Middle frontal gyrus (tissue), 1 donor: ENCODE measurements at regions not wholly inside any gene's neighbourhood (a gene's known extent, or its start where the extent isn't known, plus 50 kb on each side); places are given as distances from the start of the nearest gene placed in this dataset.
"Not testable (repeated sequence)": the region's sequence is repeated elsewhere in the genome, so short reads cannot be mapped to it uniquely, and the experiment has no call there.

Source experiments
- DNase-seq: peaks from one replicate; pipeline ENCODE4 v3.0.0-alpha.2; 2015; ENCODE audit warnings: low spot score; ENCODE audit errors: extremely low spot score

DNA sequence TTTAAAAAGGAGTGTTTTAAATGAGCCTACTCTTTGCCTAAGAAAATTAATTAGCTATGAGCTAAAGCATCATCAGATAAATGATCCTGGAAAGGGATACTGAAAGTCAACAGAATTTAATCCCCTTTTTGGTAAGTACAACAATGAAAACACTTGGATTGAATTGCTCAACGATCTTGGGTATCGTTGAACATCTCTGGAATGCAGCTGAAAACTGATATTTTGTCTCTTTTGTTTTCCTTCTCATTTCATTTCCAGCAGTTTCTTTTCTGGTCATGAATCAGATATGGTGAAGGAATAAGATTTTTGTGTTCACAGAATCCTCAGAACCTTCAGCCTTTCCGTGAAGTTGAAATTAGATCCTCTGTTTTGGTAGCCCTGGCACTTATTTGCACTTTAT is 771.2 kb downstream of the FSCB start:
- no peak for DNase-seq

DNA sequence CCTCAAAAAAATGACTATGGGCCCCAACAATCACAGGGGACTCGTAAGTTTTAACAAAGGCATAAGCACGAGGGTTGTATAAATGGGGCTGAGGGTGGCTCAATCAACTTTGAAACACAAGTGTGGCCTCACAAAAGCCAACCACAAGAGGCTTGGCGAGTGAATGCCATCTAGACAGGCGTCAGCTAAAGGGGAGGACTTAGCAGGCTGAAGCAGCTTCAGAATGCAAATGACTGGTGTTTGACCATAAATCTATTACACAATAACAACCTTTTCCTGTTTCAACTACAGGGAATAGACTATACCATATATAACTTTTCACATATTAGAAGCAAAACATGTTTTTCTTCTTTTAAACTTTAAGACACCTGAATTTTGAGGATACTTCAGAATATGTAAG is 777.9 kb downstream of the FSCB start:
- no peak for DNase-seq

DNA sequence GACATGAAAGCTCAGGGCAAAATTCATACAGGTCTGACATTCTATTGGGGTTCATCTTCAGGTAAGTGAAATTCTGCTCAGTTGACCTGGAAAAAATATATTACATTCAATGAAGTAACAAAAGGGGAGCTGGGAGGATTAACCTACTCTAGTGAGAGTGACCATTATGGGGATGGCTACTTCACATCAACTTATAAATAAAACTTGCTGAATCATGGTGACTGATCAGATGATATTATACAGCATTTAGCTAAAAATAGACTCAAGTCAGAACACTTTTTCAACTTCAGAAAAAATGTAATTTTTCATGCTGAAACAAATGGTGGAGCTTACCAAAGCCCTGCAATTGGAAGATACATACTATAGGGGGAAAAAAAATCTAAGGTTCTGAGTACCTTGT is 800.2 kb downstream of the FSCB start:
- no peak for DNase-seq

DNA sequence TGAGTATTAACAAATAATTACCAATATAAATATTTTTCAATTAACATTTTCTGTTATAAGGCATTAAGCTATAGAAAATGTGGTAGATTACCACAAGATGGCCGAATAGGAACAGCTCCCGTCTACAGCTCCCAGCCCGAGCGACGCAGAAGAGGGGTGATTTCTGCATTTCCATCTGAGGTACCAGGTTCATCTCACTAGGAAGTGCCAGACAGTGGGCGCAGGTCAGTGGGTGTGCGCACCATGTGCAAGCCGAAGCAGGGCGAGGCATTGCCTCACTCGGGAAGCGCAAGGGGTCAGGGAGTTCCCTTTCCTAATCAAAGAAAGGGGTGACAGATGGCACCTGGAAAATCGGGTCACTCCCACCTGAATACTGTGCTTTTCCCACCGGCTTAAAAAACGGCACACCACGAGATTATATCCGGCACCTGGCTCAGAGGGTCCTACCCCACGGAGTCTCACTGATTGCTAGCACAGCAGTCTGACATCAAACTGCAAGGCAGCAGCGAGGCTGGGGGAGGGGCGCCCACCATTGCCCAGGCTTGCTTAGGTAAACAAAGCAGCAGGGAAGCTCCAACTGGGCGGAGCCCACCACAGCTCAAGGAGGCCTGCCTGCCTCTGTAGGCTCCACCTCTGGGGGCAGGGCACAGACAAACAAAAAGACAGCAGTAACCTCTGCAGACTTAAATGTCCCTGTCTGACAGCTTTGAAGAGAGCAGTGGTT is 808.4 kb downstream of the FSCB start:
- DNase-seq, result not testable (repeated sequence)

DNA sequence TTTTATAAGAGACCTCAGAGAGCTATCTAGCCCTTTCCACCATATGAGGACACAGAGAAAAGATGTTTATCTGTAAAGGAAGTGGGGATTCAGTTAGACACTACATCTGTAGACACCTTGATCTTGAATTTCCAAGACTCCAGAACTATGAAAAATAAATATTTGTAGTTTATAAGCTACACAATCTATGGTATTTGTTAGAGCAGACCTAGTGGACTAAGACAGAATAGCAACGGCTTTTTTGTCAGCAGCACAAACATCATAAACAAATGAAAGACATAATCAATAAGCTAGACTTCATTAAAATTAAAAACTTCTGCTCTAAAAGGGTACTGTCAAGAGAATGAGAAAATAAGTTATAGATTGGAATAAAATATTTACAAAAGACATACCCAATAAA is 810.1 kb downstream of the FSCB start:
- DNase-seq, result no peak

DNA sequence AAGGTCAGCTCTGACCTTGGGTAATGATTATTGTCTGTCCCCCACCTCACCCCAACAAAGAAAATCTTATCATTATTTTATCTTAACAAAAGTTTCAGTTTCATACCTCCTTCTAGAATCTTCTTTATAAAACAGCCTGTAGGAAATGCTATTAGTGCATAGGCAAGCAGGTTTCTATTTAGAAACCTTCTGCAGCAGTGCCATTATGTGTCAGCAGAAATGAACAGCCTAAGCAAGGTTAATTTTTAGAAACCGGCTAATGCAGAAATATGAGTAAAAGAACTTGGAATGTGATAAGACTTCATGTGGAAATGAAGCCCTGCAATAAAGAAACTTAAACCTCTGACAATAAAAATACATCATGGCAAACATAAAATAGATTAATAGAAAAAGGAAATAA is 814.4 kb downstream of the FSCB start:
- no peak for DNase-seq

DNA sequence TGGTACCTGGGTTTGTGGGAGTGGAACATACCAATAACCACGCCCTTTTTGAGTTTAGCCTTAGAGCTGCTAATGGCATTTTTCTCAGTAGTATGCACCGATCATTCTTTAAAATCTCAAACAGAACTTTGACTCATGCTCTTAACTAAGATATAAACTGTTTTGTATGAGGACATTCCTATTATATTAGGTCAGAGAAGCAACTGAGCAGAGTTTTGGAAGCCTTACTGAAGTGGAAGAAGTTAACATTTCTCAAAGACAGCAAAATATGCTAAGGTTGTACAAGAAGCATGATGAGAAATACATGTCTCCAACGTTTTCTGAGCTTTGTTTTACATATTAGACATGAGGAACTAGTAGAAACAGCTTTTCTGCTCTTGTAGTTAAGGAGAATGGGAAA is 819.2 kb downstream of the FSCB start:
- no peak for DNase-seq

DNA sequence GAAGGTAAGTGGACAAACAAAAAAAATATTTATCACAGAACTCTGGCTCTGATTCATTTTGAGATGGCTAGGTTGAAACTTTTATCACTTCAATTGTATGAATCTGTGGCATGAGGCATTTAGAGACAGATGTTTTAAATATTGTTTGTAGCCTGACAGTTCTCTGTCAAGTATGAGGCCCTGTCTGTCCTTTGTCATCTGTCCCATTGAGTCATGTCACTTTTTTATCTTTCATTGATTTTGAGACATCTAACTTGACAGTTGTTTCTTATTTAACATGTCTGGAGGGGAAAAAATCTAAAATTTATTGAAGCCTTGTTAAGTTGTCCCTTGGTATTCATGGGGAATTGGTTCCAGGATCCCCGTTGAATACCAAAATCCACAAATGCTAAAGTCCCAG is 829.5 kb downstream of the FSCB start:
- DNase-seq, result no peak

DNA sequence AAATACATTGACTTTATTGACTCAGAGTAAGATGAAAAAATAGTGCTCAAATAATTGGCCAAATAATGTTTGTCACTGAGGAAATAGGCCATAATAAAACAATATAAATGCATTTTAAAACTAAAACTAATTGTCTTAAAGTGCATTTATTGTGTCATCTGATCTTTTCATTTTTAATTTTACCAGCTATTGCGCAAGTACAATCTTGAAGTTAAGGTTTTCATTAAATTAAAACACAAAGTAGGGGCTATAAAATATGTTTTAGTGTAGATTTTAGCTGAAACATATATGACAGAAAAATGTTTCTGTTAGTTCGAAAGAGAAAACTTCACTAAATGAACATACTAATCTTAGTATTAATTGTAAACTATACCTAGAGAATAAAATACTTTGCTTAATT is 832.8 kb downstream of the FSCB start:
- no peak for DNase-seq

DNA sequence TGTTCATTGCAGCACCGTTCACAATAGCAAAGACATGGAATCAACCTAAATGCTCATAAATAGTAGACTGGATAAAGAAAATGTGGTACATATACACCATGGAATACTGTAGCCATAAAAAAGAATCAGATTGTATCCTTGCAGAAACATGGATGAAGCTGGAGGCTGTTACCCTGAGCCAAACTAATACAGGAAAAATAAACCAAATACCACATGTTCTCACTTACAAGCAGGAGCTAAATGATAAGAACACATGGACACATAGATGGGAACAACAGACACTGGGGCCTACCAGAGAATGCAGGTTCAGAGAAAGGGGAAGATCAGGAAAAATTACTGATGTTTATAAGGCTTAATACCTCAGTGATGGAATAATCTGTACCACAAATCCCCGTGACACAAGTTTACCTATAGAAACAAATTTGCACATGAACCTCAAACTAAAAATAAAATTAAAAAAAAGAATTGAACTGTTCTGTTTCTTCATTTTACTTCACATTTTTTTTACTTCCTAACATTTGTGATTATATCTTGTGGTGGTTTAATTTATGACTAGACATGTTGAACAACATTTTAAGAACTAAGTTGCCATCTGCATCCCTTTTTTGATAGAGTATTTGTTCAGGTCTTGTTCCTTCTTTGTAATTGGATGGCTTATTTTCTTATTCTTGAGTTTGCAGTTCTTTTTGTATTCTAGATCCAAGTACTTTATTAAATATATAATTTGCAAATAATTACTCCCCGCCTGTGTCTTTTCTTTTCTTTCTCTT is 835.2 kb downstream of the FSCB start:
- no peak for DNase-seq

DNA sequence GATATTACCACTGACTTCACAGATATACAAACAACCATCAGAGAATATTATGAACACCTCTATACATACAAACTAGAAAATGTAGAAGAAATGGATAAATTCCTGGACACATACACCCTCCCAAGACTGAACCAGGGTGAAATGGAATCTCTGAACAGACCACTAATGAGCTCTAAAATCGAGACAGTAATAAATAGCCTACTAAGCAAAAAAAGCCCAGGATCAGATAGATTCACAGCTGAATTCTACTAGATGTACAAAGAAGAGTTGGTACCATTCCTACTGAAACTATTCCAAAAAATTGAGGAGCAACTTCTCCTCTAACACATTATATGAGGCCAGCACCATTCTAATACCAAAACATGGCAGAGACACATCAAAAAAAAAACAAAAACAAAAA is 837.7 kb downstream of the FSCB start:
- no peak for DNase-seq

DNA sequence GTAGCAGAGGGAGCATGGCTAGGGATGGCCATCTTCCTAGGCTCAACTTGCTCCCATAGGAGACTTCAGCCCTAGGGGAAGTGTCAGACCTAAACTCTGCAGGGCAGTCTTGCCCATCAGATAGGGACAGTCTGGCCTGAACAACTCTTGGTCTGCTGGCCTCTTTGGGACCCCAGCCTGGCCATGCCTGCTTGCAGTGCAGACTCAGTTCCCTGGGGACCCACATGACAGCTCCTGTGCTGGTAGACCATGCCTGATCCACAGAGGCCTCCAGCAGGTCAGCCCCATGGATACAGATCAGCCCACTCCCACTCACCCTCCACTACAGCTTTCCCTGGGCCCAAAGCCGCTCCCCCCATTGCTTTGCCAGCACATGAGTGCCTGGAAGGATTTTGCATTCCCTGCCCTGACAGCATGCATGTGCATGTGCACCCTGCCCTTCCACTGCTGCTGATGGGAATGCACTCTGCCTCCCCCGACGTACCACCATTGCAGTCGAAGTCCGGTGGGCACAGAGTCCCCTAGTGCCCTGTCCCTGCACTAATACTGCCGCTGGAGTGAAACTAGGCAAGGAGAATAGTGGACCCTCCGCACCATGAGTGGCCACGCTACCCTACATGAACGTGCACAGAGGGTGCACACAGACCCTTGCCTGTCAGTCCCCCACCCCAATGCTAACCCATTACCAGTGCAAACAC is 841.4 kb downstream of the FSCB start:
- DNase-seq, result no peak

DNA sequence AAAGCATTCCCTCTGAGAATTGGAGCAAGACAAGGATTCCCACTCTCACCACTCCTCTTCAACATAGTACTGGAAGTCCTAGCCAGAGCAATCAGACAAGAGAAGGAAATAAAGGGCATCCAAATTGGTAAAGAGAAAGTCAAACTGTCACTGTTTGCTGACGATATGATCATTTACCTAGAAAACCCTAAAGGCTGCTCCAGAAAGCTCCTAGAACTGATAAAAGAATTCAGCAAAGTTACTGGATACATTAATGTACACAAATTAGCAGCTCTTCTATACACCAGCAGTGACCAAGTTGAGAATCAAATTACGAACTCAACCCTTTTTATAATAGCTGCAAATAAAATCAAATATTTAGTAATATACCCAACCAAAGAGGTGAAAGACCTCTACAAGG is 851.9 kb downstream of the FSCB start:
- not testable (repeated sequence) for DNase-seq

DNA sequence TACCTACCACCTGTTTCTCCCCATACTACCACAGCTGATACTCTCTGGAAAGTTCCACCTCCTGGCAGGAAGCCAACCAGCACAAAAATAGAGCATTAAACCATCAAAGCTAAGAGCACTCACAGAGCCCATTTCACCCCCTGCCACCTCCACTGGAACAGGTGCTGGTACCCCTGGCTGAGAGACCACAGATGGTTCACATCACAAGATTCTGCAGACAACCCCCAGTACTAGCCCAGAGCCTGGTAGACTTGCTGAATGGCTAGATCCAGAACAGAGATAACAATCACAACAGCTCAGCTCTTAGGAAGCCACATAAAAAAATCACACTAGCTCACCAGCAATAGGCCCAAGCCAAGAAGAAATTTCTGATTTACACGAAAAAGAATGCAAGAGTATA is 855.2 kb downstream of the FSCB start:
- DNase-seq, result no peak

DNA sequence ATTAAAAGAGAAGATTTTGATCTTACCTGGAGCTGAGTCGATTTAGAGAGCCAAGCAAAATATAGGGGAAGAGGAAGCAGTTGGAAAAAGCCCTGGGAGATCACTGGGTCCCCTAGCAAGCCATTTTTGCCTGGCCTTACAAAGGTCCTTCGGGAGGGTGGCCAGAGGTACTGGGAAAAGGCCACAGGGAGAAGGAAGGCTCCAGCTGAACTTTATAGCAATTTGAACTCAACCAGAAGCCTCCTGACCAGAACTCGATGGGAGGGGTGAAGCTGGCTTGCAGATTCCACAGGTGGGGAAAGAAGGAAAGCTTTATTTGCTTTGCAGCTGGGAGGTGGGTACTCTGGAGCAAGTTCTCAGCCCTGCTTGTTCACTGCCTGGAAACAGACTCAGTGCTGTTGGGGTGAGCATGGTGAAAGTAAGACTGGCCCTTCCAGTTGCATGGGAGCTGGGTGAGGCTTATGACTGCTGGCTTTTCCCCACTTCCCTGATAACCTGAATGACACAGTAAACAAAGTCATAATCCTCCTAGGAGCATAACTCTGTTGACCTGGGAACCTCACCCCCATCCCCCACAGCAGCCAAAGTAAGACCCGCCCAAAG is 855.8 kb downstream of the FSCB start:
- DNase-seq, result no peak

DNA sequence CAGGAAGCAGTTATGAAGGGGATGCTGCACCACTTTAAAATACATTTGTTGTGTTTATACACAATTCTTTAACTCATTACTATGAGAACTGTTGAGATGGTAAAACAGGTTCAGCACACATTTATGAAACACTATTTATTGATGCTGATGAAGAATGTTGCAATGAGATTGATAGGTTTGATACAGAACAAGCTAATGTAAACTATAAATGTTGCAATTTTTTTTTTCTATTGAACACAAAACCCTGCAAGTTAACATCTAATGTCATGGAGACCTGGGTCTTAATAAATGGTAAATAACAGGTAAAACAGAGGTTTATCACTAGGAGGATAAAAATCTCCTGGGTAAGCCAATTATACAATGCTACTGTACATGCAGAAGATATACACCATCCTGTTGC is 857.6 kb downstream of the FSCB start:
- no peak for DNase-seq

DNA sequence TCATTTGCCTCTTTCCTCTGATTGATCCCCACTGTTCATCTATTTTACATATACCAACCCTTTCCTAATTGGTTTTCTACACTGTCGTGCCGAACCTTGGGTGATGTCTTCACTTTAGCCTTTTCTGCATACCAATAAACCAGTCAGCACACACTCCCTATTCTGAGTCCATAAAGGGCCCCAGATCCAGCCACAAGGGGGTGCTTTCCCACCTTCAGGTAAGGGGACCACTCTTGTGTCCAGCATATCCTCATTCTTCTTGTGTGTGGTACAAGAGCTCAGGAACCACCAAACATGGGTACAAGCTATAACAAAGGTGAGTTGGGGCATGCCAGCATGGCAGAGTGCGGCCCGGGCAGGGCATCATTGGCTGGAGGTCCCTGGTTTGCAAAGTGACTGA is 859.8 kb downstream of the FSCB start:
- DNase-seq, result no peak

DNA sequence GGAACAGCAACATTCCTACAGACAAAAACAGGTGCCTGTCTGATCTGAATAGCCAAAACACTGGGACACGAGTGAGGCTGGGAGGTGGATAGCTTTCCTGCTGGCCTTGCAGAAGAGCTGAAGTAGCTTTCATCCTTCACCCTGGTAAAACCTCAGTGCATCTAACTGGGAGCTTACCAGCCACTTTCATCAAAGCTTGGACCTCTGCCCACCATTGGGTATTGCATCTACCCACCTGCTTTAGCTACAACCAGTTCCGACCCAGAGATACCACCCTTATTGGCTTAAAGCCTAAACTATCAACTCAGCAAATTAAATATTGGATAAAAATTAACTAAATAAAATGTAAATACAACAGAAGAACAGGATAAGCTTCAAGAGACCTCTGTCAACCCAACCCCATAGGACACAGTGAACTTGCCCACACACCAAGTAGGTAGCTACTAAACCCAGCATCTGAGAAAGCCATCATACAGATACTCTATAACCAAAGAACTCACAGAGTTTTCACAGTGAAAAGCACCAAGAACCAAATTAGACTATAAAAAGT is 866.3 kb downstream of the FSCB start:
- no peak for DNase-seq

DNA sequence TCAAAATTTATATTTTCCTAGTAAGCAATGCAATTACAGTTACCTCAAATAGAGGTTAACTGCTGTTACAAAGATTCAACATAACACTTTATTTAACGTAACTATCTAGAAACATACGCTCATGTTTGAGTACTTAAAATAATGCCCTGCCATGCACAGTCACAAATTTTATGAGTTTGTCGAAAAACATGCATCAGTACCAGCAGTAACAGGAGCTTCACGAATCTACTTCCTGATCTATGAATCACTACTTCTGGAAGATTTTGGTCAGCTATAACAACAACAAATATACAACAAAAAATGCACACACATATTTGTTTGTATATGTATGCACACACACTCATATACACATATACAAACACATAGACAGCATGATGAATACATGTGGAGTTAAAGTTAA is 881.8 kb downstream of the FSCB start:
- DNase-seq, result no peak

DNA sequence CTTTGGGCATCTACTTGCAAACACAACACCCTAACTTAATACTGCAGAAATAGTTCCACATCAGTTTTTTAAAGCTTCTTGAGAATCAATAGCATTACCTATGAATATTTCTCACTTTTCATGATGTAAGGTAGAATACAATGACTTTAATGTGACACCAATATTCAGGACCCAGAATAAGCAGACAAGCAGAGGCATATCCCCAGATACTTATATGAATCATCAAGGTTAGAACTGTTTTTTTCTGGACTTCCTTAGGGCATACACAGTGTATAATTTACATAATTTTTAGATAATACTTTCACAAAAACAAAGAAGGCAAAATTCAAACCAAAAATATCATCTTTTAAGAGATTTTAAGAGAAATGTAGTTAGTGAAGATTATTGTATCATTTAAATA is 885.8 kb downstream of the FSCB start:
- no peak for DNase-seq

DNA sequence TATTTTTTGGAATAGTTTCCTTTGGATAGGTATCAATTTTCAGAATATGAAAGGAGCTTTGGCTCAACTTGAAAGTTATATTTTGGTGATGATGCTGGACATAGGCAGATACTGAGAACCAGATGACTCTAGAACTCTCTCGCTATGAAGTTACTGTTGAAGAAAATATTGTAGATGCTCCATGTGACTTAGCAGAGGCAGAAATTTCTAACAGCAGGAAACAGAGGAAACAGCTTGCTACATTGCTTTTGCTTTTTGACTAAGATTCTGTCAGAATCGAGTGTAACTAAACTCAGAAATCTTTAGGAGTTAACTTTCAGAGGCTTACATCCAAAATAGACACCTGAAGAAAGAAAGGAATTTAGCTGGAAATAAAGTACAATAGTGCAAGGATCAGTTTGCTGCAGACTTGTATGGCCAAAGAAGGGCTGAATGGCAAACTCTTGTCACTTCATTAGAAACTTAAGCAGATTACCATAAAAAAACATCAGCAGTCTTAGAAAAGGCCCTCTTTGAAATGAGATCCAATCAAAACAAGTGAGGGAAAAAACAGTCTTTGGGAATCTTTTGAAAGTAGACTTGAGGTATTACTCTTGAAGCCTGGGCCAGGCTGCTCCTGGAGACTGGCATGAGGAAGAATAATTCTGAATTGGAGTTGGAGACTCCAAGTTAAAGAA is 911.8 kb downstream of the FSCB start:
- DNase-seq, result no peak
